NCI-H510A treated with DMSO at 0.1 percent for 48 hours (cell line): ENCODE measurements at regions not wholly inside any gene's neighbourhood (a gene's known extent, or its start where the extent isn't known, plus 50 kb on each side); places are given as distances from the start of the nearest gene placed in this dataset.
"Not testable (repeated sequence)": the region's sequence is repeated elsewhere in the genome, so short reads cannot be mapped to it uniquely, and the experiment has no call there.

ENCODE experiments used
- DNase-seq: peaks from one replicate; lab custom pipeline; 2025; lab: John Stamatoyannopoulos, UW

- DNase-seq = no peak
These were observed 199.2 kb downstream of the TM9SF2 start for GRCh38 chr13:99700468-99700867.

- no peak for DNase-seq
These were observed 197.5 kb downstream of the TM9SF2 start for GRCh38 chr13:99698816-99699099.

GRCh38 chr13:99698010-99698815, 196.9 kb downstream of the TM9SF2 start:
- no peak for DNase-seq

GRCh38 chr13:99695857-99696256, 194.6 kb downstream of the TM9SF2 start:
- DNase-seq = no peak

- no peak for DNase-seq
These were observed 192.8 kb downstream of the TM9SF2 start for GRCh38 chr13:99693852-99694611.

GRCh38 chr13:99693351-99693750, 192.1 kb downstream of the TM9SF2 start:
- DNase-seq = no peak

GRCh38 chr13:99692854-99693253, 191.6 kb downstream of the TM9SF2 start:
- no peak for DNase-seq

GRCh38 chr13:99691552-99691951, 190.3 kb downstream of the TM9SF2 start:
- DNase-seq = no peak

- DNase-seq = no peak
These were observed 189.3 kb downstream of the TM9SF2 start for GRCh38 chr13:99690426-99691174.

GRCh38 chr13:99689955-99690354, 188.7 kb downstream of the TM9SF2 start:
- DNase-seq = no peak

GRCh38 chr13:99688776-99689175, 187.5 kb downstream of the TM9SF2 start:
- no peak for DNase-seq

- no peak for DNase-seq
These were observed 186.6 kb downstream of the TM9SF2 start for GRCh38 chr13:99687723-99688397.

GRCh38 chr13:99686944-99687411, 185.7 kb downstream of the TM9SF2 start:
- no peak for DNase-seq

GRCh38 chr13:99686157-99686572, 184.9 kb downstream of the TM9SF2 start:
- peak; percentile 14 for DNase-seq

GRCh38 chr13:99681695-99682094, 180.4 kb downstream of the TM9SF2 start:
- DNase-seq = no peak

GRCh38 chr13:99677116-99677951, 176.1 kb downstream of the TM9SF2 start:
- no peak for DNase-seq

- no peak for DNase-seq
These were observed 170.5 kb downstream of the TM9SF2 start for GRCh38 chr13:99671746-99672145.

- not testable (repeated sequence) for DNase-seq
These were observed 167.8 kb downstream of the TM9SF2 start for GRCh38 chr13:99669096-99669495.

- DNase-seq = no peak
These were observed 165.0 kb downstream of the TM9SF2 start for GRCh38 chr13:99666146-99666805.

- DNase-seq = no peak
These were observed 164.4 kb downstream of the TM9SF2 start for GRCh38 chr13:99665711-99666110.

- DNase-seq = no peak
These were observed 162.6 kb downstream of the TM9SF2 start for GRCh38 chr13:99663908-99664307.
